Astrocyte (in vitro differentiated cells and primary cell): ENCODE measurements at regions not wholly inside any gene's neighbourhood (a gene's known extent, or its start where the extent isn't known, plus 50 kb on each side); places are given as distances from the start of the nearest gene placed in this dataset.

Experiments
- DNase-seq: peaks from one replicate; pipeline ENCODE4 v3.0.0-alpha.2; 2010; ENCODE audit warnings: low read depth
- FAIRE-seq: peaks from 2 replicates; lab custom pipeline; 2011; peaks lifted over from hg19 to GRCh38; lab: Jason Lieb, UNC
- H2AFZ ChIP-seq: 2 replicates; pipeline ENCODE4 v1.6.0; 2012; ENCODE audit warnings: low read depth, low read length, inconsistent platforms
- H3K27ac ChIP-seq: 2 replicates; pipeline ENCODE4 v1.5.1; 2011; ENCODE audit warnings: low read depth, low read length, inconsistent platforms
- H3K27me3 ChIP-seq: 2 replicates; pipeline ENCODE4 v1.6.0; 2011; ENCODE audit warnings: low read length, inconsistent platforms; ENCODE audit not compliant: insufficient read depth
- H3K36me3 ChIP-seq: 2 replicates; pipeline ENCODE4 v1.5.1; 2011; ENCODE audit warnings: low read length, inconsistent platforms; ENCODE audit not compliant: insufficient read depth
- H3K4me1 ChIP-seq: 2 replicates; pipeline ENCODE4 v1.5.1; 2011; ENCODE audit warnings: low read length, inconsistent platforms; ENCODE audit not compliant: insufficient read depth
- H3K4me2 ChIP-seq: 2 replicates; pipeline ENCODE4 v1.6.0; 2012; ENCODE audit warnings: low read length, inconsistent platforms
- H3K4me3 ChIP-seq: 2 replicates; pipeline ENCODE4 v1.5.1; 2011; ENCODE audit warnings: low read depth, mild to moderate bottlenecking, low read length, inconsistent platforms; ENCODE audit not compliant: insufficient read depth
- H3K79me2 ChIP-seq: 2 replicates; pipeline ENCODE4 v1.6.0; 2012; ENCODE audit warnings: mild to moderate bottlenecking, low read length, inconsistent platforms; ENCODE audit not compliant: insufficient read depth
- H3K9ac ChIP-seq: 2 replicates; pipeline ENCODE4 v1.6.0; 2012; ENCODE audit warnings: mild to moderate bottlenecking, low read length, inconsistent platforms
- H3K9me3 ChIP-seq: 2 replicates; pipeline ENCODE4 v1.5.1; 2012; ENCODE audit warnings: low read depth, mild to moderate bottlenecking, low read length, inconsistent platforms; ENCODE audit not compliant: insufficient read depth
- H4K20me1 ChIP-seq: 2 replicates; pipeline ENCODE4 v1.6.0; 2012; ENCODE audit warnings: low read length, inconsistent platforms; ENCODE audit not compliant: insufficient read depth
- H3K27ac Mint-ChIP-seq: one replicate; pipeline ENCODE4 v1.8.0; 2021; ENCODE audit warnings: mild to moderate bottlenecking, mixed read lengths; ENCODE audit not compliant: unreplicated experiment
- H3K27me3 Mint-ChIP-seq: one replicate; pipeline ENCODE4 v1.8.0; 2021; ENCODE audit warnings: low read depth, mixed read lengths; ENCODE audit not compliant: unreplicated experiment
- H3K36me3 Mint-ChIP-seq: one replicate; pipeline ENCODE4 v1.8.0; 2021; ENCODE audit warnings: low read depth, mixed read lengths; ENCODE audit not compliant: unreplicated experiment
- H3K4me1 Mint-ChIP-seq: one replicate; pipeline ENCODE4 v1.8.0; 2021; ENCODE audit warnings: low read depth, mixed read lengths; ENCODE audit not compliant: unreplicated experiment
- H3K4me3 Mint-ChIP-seq: one replicate; pipeline ENCODE4 v1.8.0; 2021; ENCODE audit warnings: mild to moderate bottlenecking, moderate library complexity, mixed read lengths; ENCODE audit not compliant: unreplicated experiment
- H3K9me3 Mint-ChIP-seq: one replicate; pipeline ENCODE4 v1.8.0; 2021; ENCODE audit warnings: mild to moderate bottlenecking, mixed read lengths; ENCODE audit not compliant: unreplicated experiment
- CTCF ChIP-seq: IDR thresholded peaks from 2 replicates; pipeline ENCODE4 v1.5.1; 2011; ENCODE audit warnings: low read depth, mild to moderate bottlenecking, inconsistent platforms, low read length, moderate library complexity; ENCODE audit not compliant: insufficient read depth
- EZH2 ChIP-seq: IDR thresholded peaks from 2 replicates; pipeline ENCODE4 v1.6.1; 2012; ENCODE audit warnings: mild to moderate bottlenecking, low read length, inconsistent platforms; ENCODE audit not compliant: insufficient read depth

GRCh38 chr22:22137891-22138290 is 106.7 kb upstream of the VPREB1 start:
- TF ChIP-seq CTCF (no peak), EZH2 (no peak)
- H3K9me3 Mint-ChIP-seq: no peaks in the 10 kb centered on the region
- Histone ChIP-seq H3K9me3 (no peaks in the 10 kb centered on the region), H3K79me2 (no peaks in the 10 kb centered on the region), H3K9ac (no peak overlapping the region), H3K4me3 (no peak overlapping the region), H3K4me2 (no peak overlapping the region), H3K4me1 (no peaks in the 10 kb centered on the region), H2AFZ (no peak overlapping the region), H4K20me1 (no peaks in the 10 kb centered on the region), H3K36me3 (no peaks in the 10 kb centered on the region), H3K27me3 (peaks cover 19% of the 10 kb centered on the region), H3K27ac (no peak overlapping the region)
- no peaks in the 10 kb centered on the region for H3K27me3 Mint-ChIP-seq
- H3K27ac Mint-ChIP-seq: no peak overlapping the region
- H3K36me3 Mint-ChIP-seq: no peaks in the 10 kb centered on the region
- FAIRE-seq: no peak
- H3K4me3 Mint-ChIP-seq: no peak overlapping the region
- no peak for DNase-seq
- no peaks in the 10 kb centered on the region for H3K4me1 Mint-ChIP-seq

- no peak overlapping the region for H3K4me3 Mint-ChIP-seq
- H3K27ac Mint-ChIP-seq: no peak overlapping the region
- Histone ChIP-seq H3K36me3 (no peaks in the 10 kb centered on the region), H3K4me2 (no peak overlapping the region), H3K27ac (no peak overlapping the region), H3K27me3 (peaks cover 11% of the 10 kb centered on the region), H4K20me1 (no peaks in the 10 kb centered on the region), H3K9me3 (no peaks in the 10 kb centered on the region), H3K4me3 (no peak overlapping the region), H3K79me2 (no peaks in the 10 kb centered on the region), H3K9ac (no peak overlapping the region), H2AFZ (no peak overlapping the region), H3K4me1 (no peaks in the 10 kb centered on the region)
- H3K9me3 Mint-ChIP-seq: no peaks in the 10 kb centered on the region
- no peaks in the 10 kb centered on the region for H3K27me3 Mint-ChIP-seq
- DNase-seq (no peak), FAIRE-seq (no peak)
- TF ChIP-seq CTCF (no peak), EZH2 (no peak)
- no peaks in the 10 kb centered on the region for H3K36me3 Mint-ChIP-seq
- no peaks in the 10 kb centered on the region for H3K4me1 Mint-ChIP-seq
Measured at GRCh38 chr22:22133910-22134309, 110.7 kb upstream of the VPREB1 start.

DNA sequence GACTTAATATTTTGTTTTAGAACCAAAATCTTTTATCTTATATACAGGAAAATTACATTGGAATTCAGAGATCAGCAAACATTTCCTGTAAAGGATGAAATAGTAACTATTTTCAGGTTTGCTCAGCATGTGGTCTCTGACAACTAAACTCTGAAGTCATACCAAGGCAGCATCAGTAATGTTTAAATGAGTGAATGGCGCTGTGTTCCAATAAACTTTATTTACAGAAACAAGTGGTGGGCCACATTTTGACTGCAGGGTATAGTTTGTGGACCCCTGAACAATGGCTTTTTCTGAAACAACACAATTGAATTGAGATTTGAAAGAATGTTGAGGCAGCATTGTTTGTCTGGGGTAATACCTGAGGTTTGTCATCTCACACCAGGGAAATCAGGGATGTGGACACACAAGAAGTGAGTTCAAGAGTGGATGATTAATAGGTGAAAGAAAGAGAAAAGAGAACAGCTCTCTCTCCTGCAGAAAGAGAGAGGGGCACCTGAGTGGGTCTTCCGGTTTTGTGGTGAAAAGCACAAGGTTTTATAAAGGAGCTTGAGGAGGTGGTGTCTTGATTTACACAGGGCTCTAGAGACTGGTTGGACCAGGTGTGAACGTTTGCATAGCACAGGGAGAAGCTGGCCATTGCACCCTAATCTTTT is 113.5 kb upstream of the VPREB1 start:
- no peak for DNase-seq
- no peaks in the 10 kb centered on the region for H3K4me1 ChIP-seq
- H3K27ac Mint-ChIP-seq: no peak overlapping the region
- H3K9ac ChIP-seq: no peak overlapping the region
- H3K4me2 ChIP-seq: no peak overlapping the region
- H3K79me2 ChIP-seq: no peaks in the 10 kb centered on the region
- H3K9me3 ChIP-seq: no peaks in the 10 kb centered on the region
- TF ChIP-seq CTCF: no peak
- TF ChIP-seq EZH2: no peak
- no peaks in the 10 kb centered on the region for H3K4me1 Mint-ChIP-seq
- no peaks in the 10 kb centered on the region for H3K27me3 ChIP-seq
- no peak for FAIRE-seq
- no peak overlapping the region for H2AFZ ChIP-seq
- H3K9me3 Mint-ChIP-seq: no peaks in the 10 kb centered on the region
- H3K27ac ChIP-seq: no peak overlapping the region
- H4K20me1 ChIP-seq: no peaks in the 10 kb centered on the region
- no peak overlapping the region for H3K4me3 ChIP-seq
- no peaks in the 10 kb centered on the region for H3K36me3 Mint-ChIP-seq
- H3K4me3 Mint-ChIP-seq: no peak overlapping the region
- H3K27me3 Mint-ChIP-seq: peaks cover 6% of the 10 kb centered on the region
- H3K36me3 ChIP-seq: no peaks in the 10 kb centered on the region
